ENCODE measurements at regions not wholly inside any gene's neighbourhood (a gene's known extent, or its start where the extent isn't known, plus 50 kb on each side); places are given as distances from the start of the nearest gene placed in this dataset.

DNA sequence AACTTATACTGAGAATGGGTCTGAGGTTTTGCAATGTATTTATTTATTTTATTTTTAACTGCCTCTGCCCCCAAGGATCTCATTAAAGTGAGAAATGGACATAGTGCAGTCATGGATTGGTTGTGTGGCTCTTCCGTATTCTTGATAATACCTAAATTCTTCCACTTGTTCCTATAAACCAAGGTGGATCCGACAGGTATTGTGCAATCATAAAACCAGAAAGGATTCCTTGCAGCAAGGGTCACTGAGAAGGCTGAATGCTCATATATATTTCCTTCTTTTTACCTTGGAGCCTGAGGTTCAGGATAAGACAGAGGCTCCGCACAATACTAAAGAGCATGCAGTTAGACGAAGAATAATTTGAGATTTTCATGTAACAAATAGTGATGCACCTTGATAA, 826.0 kb upstream of the SOX11 start (continued):
- TF ChIP-seq, protein P1, sequence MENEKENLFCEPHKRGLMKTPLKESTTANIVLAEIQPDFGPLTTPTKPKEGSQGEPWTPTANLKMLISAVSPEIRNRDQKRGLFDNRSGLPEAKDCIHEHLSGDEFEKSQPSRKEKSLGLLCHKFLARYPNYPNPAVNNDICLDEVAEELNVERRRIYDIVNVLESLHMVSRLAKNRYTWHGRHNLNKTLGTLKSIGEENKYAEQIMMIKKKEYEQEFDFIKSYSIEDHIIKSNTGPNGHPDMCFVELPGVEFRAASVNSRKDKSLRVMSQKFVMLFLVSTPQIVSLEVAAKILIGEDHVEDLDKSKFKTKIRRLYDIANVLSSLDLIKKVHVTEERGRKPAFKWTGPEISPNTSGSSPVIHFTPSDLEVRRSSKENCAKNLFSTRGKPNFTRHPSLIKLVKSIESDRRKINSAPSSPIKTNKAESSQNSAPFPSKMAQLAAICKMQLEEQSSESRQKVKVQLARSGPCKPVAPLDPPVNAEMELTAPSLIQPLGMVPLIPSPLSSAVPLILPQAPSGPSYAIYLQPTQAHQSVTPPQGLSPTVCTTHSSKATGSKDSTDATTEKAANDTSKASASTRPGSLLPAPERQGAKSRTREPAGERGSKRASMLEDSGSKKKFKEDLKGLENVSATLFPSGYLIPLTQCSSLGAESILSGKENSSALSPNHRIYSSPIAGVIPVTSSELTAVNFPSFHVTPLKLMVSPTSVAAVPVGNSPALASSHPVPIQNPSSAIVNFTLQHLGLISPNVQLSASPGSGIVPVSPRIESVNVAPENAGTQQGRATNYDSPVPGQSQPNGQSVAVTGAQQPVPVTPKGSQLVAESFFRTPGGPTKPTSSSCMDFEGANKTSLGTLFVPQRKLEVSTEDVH (IDR thresholded peaks at IDR 0.05; ENCODE audit: low read depth, partially characterized antibody): no peak
- no peak for TF ChIP-seq HCFC1 (IDR thresholded peaks at IDR 0.05; ENCODE audit: low read length)

DNA sequence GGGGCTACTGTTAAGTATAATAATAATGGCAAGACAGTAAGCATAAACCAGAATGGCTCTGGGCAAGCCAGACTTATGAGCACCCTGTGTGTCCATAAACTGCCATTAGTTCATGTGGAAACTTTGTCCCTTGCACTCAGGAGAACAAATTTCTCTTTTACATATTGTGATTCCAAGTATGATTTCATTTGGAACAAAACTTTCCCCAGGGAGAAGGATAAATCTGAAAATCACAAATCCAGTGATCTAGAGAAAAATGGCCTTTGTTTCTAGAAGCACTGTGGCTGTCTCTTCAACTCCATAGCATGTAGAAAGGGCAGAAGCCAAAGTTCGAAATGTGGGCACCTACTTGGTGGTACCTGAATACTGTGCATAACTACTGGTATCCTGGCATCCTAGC, 823.7 kb upstream of the SOX11 start:
- intact Hi-C loops (cut with micrococcal nuclease; ENCODE audit: unreplicated experiment): no loop called here
- H3K27me3 ChIP-seq (replicated peaks in 1 of 2; ENCODE audit: control insufficient read depth in 2 of 2, insufficient read depth in 2 of 2, low read length in 1 of 2): no peaks in the 10 kb centered on the region
- RAD21 ChIA-PET (ENCODE audit: unreplicated experiment): no interaction called here
- no peaks in the 10 kb centered on the region for H3K4me1 ChIP-seq (ENCODE audit: control insufficient read depth, insufficient read depth, low read length)
- no peaks in the 10 kb centered on the region for H3K36me3 ChIP-seq (ENCODE audit: control insufficient read depth in 2 of 2, insufficient read depth in 2 of 2, low read length in 1 of 2)
- H3K4me2 ChIP-seq (ENCODE audit: control insufficient read depth, insufficient read depth): no peak overlapping the region
- BruUV-seq (replicated peaks): no TSS peak
- DNase-seq (ENCODE audit: low read depth, low spot score) (no peak), ATAC-seq (no peak), FAIRE-seq (no peak)
- CTCF ChIA-PET: no interaction called here
- POLR2A ChIA-PET: no interaction called here
- in situ Hi-C loops (cut with MboI): no loop called here
- WGBS (ENCODE audit: insufficient coverage, insufficient replicate concordance, low lambda C conversion rate, missing lambda C conversion rate): 0% methylated on average over 1 of the region's 1 CpG
- H3K9me3 ChIP-seq (replicated peaks; ENCODE audit: control insufficient read depth, insufficient read depth, low read length): no peaks in the 10 kb centered on the region
- H4K20me1 ChIP-seq (ENCODE audit: control insufficient read depth, insufficient read depth): no peaks in the 10 kb centered on the region
- no peak overlapping the region for H3K27ac ChIP-seq (ENCODE audit: control insufficient read depth, insufficient read depth)
- H3K9ac ChIP-seq (ENCODE audit: control insufficient read depth, insufficient read depth, low read length): no peak overlapping the region
- H3K4me3 ChIP-seq: no peak overlapping the region
- no peaks in the 10 kb centered on the region for H3K79me2 ChIP-seq (ENCODE audit: control insufficient read depth, insufficient read depth, low read length)
- SMC1A ChIA-PET (ENCODE audit: uncharacterized antibody, unreplicated experiment): no interaction called here
- H2AFZ ChIP-seq (ENCODE audit: control insufficient read depth, low read depth, low read length): no peak overlapping the region
- no peak for TF ChIP-seq POLR2A (IDR thresholded peaks at IDR 0.05; ENCODE audit: low read depth, low read length)
- TF ChIP-seq ATF7 (IDR thresholded peaks at IDR 0.05; ENCODE audit: low read depth): no peak
- TF ChIP-seq NFIC (IDR thresholded peaks at IDR 0.05; ENCODE audit: low read depth, low read length): no peak
- TF ChIP-seq, protein P2, sequence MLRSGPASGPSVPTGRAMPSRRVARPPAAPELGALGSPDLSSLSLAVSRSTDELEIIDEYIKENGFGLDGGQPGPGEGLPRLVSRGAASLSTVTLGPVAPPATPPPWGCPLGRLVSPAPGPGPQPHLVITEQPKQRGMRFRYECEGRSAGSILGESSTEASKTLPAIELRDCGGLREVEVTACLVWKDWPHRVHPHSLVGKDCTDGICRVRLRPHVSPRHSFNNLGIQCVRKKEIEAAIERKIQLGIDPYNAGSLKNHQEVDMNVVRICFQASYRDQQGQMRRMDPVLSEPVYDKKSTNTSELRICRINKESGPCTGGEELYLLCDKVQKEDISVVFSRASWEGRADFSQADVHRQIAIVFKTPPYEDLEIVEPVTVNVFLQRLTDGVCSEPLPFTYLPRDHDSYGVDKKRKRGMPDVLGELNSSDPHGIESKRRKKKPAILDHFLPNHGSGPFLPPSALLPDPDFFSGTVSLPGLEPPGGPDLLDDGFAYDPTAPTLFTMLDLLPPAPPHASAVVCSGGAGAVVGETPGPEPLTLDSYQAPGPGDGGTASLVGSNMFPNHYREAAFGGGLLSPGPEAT (IDR thresholded peaks at IDR 0.05; ENCODE audit: low read depth): no peak
- TF ChIP-seq BHLHE40 (IDR thresholded peaks at IDR 0.05; ENCODE audit: borderline replicate concordance in 1 of 2, low read depth in 2 of 2, low read length in 1 of 2): no peak
- no peak for TF ChIP-seq HDGF (IDR thresholded peaks at IDR 0.05)
- TF ChIP-seq CBX5 (IDR thresholded peaks at IDR 0.05; ENCODE audit: low read depth): no peak
- no peak for TF ChIP-seq SUZ12 (IDR thresholded peaks at IDR 0.05; ENCODE audit: unreplicated experiment)
- TF ChIP-seq, protein P3, sequence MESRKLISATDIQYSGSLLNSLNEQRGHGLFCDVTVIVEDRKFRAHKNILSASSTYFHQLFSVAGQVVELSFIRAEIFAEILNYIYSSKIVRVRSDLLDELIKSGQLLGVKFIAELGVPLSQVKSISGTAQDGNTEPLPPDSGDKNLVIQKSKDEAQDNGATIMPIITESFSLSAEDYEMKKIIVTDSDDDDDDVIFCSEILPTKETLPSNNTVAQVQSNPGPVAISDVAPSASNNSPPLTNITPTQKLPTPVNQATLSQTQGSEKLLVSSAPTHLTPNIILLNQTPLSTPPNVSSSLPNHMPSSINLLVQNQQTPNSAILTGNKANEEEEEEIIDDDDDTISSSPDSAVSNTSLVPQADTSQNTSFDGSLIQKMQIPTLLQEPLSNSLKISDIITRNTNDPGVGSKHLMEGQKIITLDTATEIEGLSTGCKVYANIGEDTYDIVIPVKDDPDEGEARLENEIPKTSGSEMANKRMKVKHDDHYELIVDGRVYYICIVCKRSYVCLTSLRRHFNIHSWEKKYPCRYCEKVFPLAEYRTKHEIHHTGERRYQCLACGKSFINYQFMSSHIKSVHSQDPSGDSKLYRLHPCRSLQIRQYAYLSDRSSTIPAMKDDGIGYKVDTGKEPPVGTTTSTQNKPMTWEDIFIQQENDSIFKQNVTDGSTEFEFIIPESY (IDR thresholded peaks at IDR 0.05): no peak
- TF ChIP-seq, protein P4, sequence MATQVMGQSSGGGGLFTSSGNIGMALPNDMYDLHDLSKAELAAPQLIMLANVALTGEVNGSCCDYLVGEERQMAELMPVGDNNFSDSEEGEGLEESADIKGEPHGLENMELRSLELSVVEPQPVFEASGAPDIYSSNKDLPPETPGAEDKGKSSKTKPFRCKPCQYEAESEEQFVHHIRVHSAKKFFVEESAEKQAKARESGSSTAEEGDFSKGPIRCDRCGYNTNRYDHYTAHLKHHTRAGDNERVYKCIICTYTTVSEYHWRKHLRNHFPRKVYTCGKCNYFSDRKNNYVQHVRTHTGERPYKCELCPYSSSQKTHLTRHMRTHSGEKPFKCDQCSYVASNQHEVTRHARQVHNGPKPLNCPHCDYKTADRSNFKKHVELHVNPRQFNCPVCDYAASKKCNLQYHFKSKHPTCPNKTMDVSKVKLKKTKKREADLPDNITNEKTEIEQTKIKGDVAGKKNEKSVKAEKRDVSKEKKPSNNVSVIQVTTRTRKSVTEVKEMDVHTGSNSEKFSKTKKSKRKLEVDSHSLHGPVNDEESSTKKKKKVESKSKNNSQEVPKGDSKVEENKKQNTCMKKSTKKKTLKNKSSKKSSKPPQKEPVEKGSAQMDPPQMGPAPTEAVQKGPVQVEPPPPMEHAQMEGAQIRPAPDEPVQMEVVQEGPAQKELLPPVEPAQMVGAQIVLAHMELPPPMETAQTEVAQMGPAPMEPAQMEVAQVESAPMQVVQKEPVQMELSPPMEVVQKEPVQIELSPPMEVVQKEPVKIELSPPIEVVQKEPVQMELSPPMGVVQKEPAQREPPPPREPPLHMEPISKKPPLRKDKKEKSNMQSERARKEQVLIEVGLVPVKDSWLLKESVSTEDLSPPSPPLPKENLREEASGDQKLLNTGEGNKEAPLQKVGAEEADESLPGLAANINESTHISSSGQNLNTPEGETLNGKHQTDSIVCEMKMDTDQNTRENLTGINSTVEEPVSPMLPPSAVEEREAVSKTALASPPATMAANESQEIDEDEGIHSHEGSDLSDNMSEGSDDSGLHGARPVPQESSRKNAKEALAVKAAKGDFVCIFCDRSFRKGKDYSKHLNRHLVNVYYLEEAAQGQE (IDR thresholded peaks at IDR 0.05; ENCODE audit: low read depth, low read length): no peak
- TF ChIP-seq SIN3A (IDR thresholded peaks at IDR 0.05; ENCODE audit: low read depth, low read length): no peak

Data from GM12878 (cell line).